SU-DHL-6 (cell line): ENCODE measurements at regions not wholly inside any gene's neighbourhood (a gene's known extent, or its start where the extent isn't known, plus 50 kb on each side); places are given as distances from the start of the nearest gene placed in this dataset.

ENCODE experiments used
- H2AFZ ChIP-seq: fragments of 200-600 bp; sonication (generic); 2 replicates; pipeline ENCODE4 v1.6.1; 2014; ENCODE audit warnings: low read depth, mild to moderate bottlenecking, moderate library complexity, mixed read lengths, antibody characterized with exemption, low read length; ENCODE audit not compliant: severe bottlenecking
- H3F3A ChIP-seq: fragments of 200-600 bp; shearing (Covaris generic); 2 replicates; pipeline ENCODE4 v1.6.0; 2016; ENCODE audit warnings: antibody characterized with exemption, mild to moderate bottlenecking; ENCODE audit not compliant: insufficient read depth
- H3K27ac ChIP-seq: fragments of 200-600 bp; sonication (generic); 2 replicates; pipeline ENCODE4 v1.5.1; 2016; ENCODE audit warnings: low read depth, mild to moderate bottlenecking, low read length, moderate library complexity, mixed read lengths
- H3K27me3 ChIP-seq: fragments of 200-600 bp; sonication (generic), shearing (Covaris generic); 2 replicates; pipeline ENCODE4 v1.6.0; 2014; ENCODE audit warnings: mild to moderate bottlenecking, low read length
- H3K36me3 ChIP-seq: fragments of 200-600 bp; sonication (generic); 2 replicates; pipeline ENCODE4 v1.6.1; 2014; ENCODE audit warnings: mild to moderate bottlenecking, low read length, mixed read lengths
- H3K4me2 ChIP-seq: fragments of 300-600, 200-600 bp; shearing (Covaris generic), sonication (generic); 2 replicates; pipeline ENCODE4 v1.6.0; 2014; ENCODE audit warnings: low read length, low read depth, mild to moderate bottlenecking; ENCODE audit not compliant: poor library complexity, severe bottlenecking
- H3K4me3 ChIP-seq: fragments of 200-600 bp; sonication (generic); 2 replicates; pipeline ENCODE4 v1.5.1; 2014; ENCODE audit warnings: antibody characterized with exemption, low read length, mild to moderate bottlenecking, mixed read lengths; ENCODE audit not compliant: insufficient read depth, poor library complexity, severe bottlenecking
- H3K79me2 ChIP-seq: fragments of 200-600 bp; sonication (generic); 2 replicates; pipeline ENCODE4 v1.6.1; 2014; ENCODE audit warnings: mild to moderate bottlenecking, low read length, moderate library complexity; ENCODE audit not compliant: insufficient read depth
- H3K9ac ChIP-seq: fragments of 200-600 bp; sonication (generic); 2 replicates; pipeline ENCODE4 v1.7.0; 2014; ENCODE audit warnings: mild to moderate bottlenecking, low read length
- H3K9me2 ChIP-seq: fragments of 200-600 bp; sonication (generic); replicated peaks from 2 replicates; pipeline ENCODE4 v1.6.1; 2014; ENCODE audit warnings: low read length; ENCODE audit not compliant: insufficient read depth
- H3K9me3 ChIP-seq: fragments of 200-600 bp; sonication (generic); 2 replicates; pipeline ENCODE4 v1.6.1; 2014; ENCODE audit warnings: low read length, mixed read lengths; ENCODE audit not compliant: insufficient read depth
- H4K20me1 ChIP-seq: fragments of 200-600 bp; sonication (generic); 2 replicates; pipeline ENCODE4 v1.6.1; 2014; ENCODE audit warnings: low read depth, mild to moderate bottlenecking, antibody characterized with exemption, low read length, moderate library complexity, mixed read lengths
- EZH2phosphoT487 ChIP-seq: fragments of 200-600 bp; sonication (generic), shearing (Covaris generic); conservative IDR thresholded peaks from 2 replicates; pipeline ENCODE4 v1.6.1; 2018; ENCODE audit warnings: mild to moderate bottlenecking, antibody characterized with exemption, low read length, moderate library complexity, mixed read lengths
- TF ChIP-seq, protein P1 (sequence below): fragments of 200-600 bp; sonication (generic); IDR thresholded peaks from one replicate; pipeline ENCODE4 v1.5.1; 2017; ENCODE audit warnings: antibody characterized with exemption, mild to moderate bottlenecking, low read length, moderate library complexity; ENCODE audit not compliant: insufficient read depth, poor library complexity, severe bottlenecking

DNA sequence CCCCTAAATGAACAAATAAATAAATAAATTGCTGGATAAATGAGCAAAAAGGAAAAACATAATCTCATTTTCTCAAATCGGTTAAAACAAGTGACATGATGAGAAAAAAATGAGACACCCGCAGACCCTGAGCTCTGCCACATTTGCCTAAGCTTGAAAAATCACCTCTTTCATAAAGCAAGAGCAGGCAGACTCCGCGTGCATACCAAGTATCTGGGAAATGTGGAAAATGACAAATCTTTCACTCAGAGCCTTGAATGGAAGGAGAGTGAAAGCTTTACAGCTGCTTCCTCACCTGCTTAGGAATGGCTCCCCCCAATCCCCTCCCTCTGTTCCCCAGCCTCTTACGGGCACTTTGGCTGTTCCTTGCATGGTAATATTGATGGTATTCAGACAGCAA lies 355.5 kb upstream of the SUCLG2 start:
- Histone ChIP-seq H4K20me1 (no peaks in the 10 kb centered on the region), H2AFZ (no peak overlapping the region), H3K36me3 (no peaks in the 10 kb centered on the region), H3F3A (no peaks in the 10 kb centered on the region), H3K4me2 (no peak overlapping the region), H3K4me3 (no peak overlapping the region), H3K9me3 (no peaks in the 10 kb centered on the region), H3K9ac (no peak overlapping the region), H3K9me2 (no peaks in the 10 kb centered on the region), H3K79me2 (no peaks in the 10 kb centered on the region), H3K27ac (no peak overlapping the region), H3K27me3 (no peaks in the 10 kb centered on the region)
- TF ChIP-seq EZH2phosphoT487: no peak
- TF ChIP-seq, protein P1, sequence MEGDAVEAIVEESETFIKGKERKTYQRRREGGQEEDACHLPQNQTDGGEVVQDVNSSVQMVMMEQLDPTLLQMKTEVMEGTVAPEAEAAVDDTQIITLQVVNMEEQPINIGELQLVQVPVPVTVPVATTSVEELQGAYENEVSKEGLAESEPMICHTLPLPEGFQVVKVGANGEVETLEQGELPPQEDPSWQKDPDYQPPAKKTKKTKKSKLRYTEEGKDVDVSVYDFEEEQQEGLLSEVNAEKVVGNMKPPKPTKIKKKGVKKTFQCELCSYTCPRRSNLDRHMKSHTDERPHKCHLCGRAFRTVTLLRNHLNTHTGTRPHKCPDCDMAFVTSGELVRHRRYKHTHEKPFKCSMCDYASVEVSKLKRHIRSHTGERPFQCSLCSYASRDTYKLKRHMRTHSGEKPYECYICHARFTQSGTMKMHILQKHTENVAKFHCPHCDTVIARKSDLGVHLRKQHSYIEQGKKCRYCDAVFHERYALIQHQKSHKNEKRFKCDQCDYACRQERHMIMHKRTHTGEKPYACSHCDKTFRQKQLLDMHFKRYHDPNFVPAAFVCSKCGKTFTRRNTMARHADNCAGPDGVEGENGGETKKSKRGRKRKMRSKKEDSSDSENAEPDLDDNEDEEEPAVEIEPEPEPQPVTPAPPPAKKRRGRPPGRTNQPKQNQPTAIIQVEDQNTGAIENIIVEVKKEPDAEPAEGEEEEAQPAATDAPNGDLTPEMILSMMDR: no peak

GRCh38 chr3:68007621-68008226 lies 353.3 kb upstream of the SUCLG2 start:
- Histone ChIP-seq H3K27ac (no peak overlapping the region), H3K4me2 (no peak overlapping the region), H4K20me1 (no peaks in the 10 kb centered on the region), H3K79me2 (no peaks in the 10 kb centered on the region), H3K4me3 (no peak overlapping the region), H3K36me3 (no peaks in the 10 kb centered on the region), H2AFZ (no peak overlapping the region), H3K9me3 (no peaks in the 10 kb centered on the region), H3K27me3 (no peaks in the 10 kb centered on the region), H3K9me2 (no peaks in the 10 kb centered on the region), H3K9ac (no peak overlapping the region), H3F3A (no peaks in the 10 kb centered on the region)
- TF ChIP-seq, protein P1: no peak
- TF ChIP-seq EZH2phosphoT487: no peak

GRCh38 chr3:68006646-68007045 lies 352.2 kb upstream of the SUCLG2 start:
- no peak overlapping the region for H3K4me3 ChIP-seq
- no peaks in the 10 kb centered on the region for H3F3A ChIP-seq
- no peak overlapping the region for H3K27ac ChIP-seq
- H4K20me1 ChIP-seq: no peaks in the 10 kb centered on the region
- H3K9ac ChIP-seq: no peak overlapping the region
- no peaks in the 10 kb centered on the region for H3K9me3 ChIP-seq
- no peak overlapping the region for H3K4me2 ChIP-seq
- no peaks in the 10 kb centered on the region for H3K9me2 ChIP-seq
- H3K27me3 ChIP-seq: no peaks in the 10 kb centered on the region
- no peaks in the 10 kb centered on the region for H3K36me3 ChIP-seq
- TF ChIP-seq, protein P1: no peak
- no peak for TF ChIP-seq EZH2phosphoT487
- no peaks in the 10 kb centered on the region for H3K79me2 ChIP-seq
- no peak overlapping the region for H2AFZ ChIP-seq
